NCI-H146 treated with DMSO at 0.1 percent for 48 hours (cell line): ENCODE measurements at regions not wholly inside any gene's neighbourhood (a gene's known extent, or its start where the extent isn't known, plus 50 kb on each side); places are given as distances from the start of the nearest gene placed in this dataset.

Source experiments
- DNase-seq: peaks from one replicate; lab custom pipeline; 2025; ENCODE audit not compliant: unreplicated experiment; lab: John Stamatoyannopoulos, UW

GRCh38 chr17:33811984-33812577 lies 443.0 kb upstream of the CCL2 start:
- no peak for DNase-seq

- DNase-seq, result no peak
Measured at GRCh38 chr17:33814852-33815251, 440.2 kb upstream of the CCL2 start.

DNA sequence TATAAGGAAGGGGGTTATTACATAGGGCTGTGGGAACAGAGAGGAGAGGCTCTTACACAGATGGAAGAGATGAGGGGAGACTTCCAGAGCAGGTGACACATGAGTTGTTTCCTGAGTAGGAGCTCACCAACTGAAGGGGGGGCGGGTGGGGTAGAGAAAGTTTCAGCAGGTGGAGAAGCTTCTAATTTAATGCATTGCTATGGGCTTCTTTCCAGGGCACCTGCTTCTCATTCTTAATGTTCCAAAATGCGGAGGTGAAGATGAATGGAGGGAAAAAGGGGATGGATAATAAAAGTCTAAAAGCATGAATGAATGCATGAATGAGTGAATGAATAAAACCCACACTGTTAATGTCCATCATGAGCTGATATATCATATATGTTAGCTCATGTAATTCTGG lies 439.0 kb upstream of the CCL2 start:
- no peak for DNase-seq

GRCh38 chr17:33816842-33817617 lies 438.1 kb upstream of the CCL2 start:
- DNase-seq, result no peak

GRCh38 chr17:33819539-33819938 lies 435.5 kb upstream of the CCL2 start:
- no peak for DNase-seq

DNA sequence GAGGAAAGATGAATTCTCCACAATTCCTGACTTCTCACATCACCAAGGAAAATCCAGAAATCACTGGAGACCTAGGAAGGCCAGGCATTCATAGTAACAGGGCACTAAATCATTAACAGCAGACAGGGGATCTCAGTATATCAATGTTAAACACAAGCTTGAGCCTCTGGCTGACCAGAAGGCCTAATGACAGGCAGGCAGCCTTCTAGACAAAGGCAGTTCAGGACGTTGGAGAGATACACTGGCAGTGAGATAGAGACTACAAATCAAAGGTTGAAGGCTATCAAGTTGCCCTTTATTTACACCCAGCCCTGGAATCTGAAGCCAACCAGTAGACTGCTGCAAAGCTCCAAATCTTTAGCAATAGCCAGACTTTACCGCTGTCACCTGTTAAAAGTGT lies 422.8 kb upstream of the CCL2 start:
- no peak for DNase-seq

DNA sequence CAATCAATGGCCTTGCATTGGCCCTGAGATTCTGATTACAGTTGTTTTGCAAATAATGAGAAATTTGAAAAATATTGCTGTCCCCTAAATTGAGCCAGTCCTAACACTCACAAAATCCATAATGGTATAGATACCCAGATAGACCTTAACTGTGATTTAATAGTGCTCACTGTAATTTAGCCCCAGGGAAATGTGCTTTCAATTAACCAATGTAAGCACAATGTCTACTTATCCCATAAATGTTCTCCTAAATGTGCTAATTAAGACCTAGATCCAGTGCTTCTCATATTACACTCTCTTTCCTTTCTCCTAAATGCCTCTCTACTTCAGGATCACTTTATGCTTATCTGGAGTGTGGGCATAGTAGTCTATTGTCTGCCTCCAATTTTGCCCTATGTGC lies 417.8 kb upstream of the CCL2 start:
- DNase-seq, result no peak

DNA sequence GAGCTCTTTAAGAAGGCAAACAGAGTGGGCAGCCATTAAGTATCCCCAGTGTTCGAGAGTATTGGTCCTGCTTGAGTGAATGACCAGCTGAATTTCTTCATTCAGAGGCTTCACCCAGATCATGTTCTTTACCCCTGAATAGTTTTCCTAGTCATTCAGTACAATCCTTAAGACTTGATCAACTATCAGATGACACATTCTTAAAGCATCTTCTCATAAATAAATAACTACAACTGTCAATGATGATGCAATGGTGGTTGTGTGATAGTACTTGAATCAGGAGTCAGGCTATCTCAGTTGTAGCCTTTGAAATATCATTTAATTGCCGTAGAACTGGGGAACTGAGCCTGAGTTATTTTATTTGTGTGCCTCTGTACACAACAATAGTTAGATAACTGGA lies 416.8 kb upstream of the CCL2 start:
- no peak for DNase-seq

DNA sequence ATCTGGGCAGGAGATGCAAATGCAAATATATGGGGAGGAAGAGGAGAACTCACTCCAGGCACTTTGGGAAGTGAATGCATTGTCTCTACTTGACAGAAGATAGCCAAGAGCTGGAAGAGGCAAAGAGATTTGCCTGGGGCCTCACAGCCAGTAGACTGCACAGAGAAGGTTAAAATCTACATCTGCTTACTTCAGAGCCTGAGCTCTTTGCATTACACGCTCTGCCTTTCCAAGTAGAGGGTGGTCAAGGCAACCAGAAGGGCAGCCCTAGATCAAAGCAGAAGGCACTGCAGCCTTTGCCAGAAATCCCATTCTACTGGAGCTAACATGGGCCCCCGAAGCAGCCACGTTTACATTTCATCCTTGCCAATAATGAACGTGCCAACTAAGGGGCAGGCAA lies 407.2 kb upstream of the CCL2 start:
- no peak for DNase-seq

DNA sequence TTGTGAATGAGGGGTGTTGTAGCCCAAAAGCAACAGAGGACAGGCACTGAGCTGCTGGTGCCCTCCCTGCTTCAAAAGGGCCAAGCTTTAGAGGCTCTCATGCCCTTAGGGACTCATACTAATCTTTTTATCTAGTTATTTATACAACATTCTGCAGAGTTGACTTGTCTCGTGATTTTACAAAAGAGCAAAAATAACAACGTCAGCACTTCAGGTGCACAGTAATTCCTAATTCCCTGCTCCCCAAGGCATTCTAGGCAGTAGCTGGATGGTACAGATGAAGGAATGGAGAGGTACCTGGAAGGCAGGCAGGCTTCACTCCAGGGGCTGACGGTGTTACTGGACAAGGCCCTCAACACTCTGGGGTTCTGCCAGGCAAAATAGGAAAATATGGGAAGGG lies 406.7 kb upstream of the CCL2 start:
- DNase-seq, result no peak

DNA sequence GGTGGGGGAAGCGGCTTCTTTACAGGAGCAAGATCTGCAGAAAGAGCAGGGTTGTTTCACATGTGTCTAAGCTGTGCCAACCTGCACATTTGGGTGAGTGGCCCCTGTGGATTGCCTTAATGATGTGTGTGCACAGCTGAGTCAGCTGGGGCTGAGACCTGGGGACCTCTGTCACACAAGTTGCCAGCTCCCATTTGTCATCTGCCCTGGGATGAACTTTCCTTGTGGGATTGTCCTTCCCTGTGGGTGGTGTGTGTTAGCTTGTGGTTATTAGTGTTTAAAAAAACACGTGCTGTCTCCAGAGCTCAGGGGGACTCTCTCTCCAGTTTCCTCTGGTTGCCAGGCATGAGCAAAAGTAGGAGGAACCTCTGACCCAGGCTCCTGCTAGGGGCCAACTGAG lies 400.5 kb upstream of the CCL2 start:
- no peak for DNase-seq

GRCh38 chr17:33858121-33858520 lies 397.0 kb upstream of the CCL2 start:
- DNase-seq, result no peak

DNA sequence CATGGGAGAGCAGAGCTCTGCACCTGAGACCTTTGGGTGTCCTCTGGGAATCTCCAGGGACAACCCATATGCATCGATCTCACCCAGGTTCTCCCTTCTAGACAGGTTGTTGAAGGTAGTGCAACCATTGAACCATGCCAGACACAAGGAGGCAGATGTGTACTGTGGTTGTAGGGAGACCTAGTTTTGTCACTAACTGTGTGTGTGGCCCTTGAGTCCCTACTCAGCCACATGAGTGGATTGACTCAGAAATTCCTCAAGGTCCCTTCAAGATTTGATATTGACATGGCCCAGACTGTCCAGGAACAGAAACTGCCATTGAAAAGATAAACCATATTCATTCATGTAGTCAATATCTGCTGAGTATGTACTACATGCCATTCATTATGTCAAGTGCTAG lies 396.4 kb upstream of the CCL2 start:
- DNase-seq, result no peak

- DNase-seq, result no peak
Measured at GRCh38 chr17:33862772-33863602, 392.1 kb upstream of the CCL2 start.

DNA sequence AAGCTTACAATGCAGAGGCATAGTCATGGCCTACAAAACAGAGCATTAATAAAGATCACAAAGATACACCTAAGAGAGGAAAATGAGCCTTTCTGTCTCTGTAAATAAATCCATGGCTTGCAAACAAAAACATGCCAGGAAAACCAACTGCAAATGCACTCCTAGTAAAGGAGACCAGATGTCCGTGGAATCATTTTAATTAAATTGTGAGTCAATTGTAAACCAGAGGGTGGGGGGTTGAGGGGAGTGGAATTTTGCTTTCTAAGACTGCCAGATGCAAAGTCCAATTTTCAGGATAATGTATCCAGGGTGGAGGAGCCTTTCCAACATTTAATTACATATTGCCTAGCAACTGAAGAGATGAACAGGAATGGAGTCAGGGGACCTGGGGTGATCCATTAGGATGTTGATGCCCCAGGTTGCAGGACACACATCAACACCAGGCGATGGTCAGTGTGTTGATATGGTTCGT lies 390.3 kb upstream of the CCL2 start:
- DNase-seq, result no peak

- DNase-seq, result no peak
Measured at GRCh38 chr17:33868899-33869298, 386.2 kb upstream of the CCL2 start.

- no peak for DNase-seq
Measured at GRCh38 chr17:33870936-33871335, 384.1 kb upstream of the CCL2 start.

GRCh38 chr17:33871720-33872540 lies 383.2 kb upstream of the CCL2 start:
- DNase-seq, result no peak

- DNase-seq, result no peak
Measured at GRCh38 chr17:33873201-33873617, 381.9 kb upstream of the CCL2 start.

DNA sequence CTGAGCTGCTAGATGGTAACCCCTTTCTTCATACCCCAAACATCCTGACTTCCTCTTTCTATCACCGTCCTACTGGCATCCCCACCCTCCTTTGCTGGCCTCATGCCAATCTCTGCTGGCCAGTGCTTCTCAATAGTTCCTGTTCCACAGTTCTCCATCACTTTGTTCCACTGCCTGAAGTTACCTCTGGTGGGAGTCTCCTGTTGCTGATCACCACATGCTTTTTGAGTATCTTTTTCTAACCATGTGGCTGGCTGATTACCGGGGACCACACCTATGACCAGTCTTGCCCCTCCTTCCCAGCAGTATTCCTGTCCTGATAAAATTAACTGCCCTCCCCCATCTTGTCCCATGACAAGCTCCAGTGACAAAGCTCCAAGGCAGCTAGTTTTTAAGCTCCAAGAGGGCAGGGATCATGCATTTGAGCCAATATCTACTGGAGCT lies 380.4 kb upstream of the CCL2 start:
- DNase-seq, result no peak

DNA sequence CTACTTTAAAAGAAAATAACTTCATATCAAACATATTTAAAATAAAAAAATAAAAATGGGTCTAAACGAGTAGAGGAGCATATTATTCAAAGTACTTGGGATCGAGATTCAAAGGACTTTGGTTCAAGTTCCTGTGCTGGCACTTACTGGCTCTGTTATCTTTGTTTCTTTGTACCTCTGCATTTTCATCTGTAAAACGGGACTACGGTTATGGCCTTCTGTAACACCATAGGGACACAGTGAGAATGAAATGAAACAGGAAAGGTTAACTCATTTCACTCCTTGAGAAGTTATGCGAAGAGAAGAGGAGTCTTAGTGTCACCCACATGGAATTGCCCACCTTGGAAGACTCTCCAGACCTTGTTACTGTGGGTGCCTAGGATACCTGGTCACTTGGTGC lies 379.1 kb upstream of the CCL2 start:
- no peak for DNase-seq
